ENCODE measurements at regions not wholly inside any gene's neighbourhood (a gene's known extent, or its start where the extent isn't known, plus 50 kb on each side); places are given as distances from the start of the nearest gene placed in this dataset.

- Histone ChIP-seq H3K4me3 (no peak overlapping the region), H3K9me3 (no peaks in the 10 kb centered on the region), H3K4me1 (peaks cover 0 to 26% (median 18%) of the 10 kb centered on the region in 4 donors), H3K27me3 (no peaks in the 10 kb centered on the region), H3K27ac (replicated peaks in 1 of 4) (no peak overlapping the region), H3K36me3 (no peaks in the 10 kb centered on the region)
- intact Hi-C loops (cut with DNase I): no loop called here
- TF ChIP-seq POLR2A (IDR thresholded peaks at IDR 0.05; ENCODE audit: low read depth) (no peak), EP300 (IDR thresholded peaks at IDR 0.05) (no peak), POLR2AphosphoS5 (IDR thresholded peaks at IDR 0.05) (no peak)
- TF ChIP-seq, protein P1, sequence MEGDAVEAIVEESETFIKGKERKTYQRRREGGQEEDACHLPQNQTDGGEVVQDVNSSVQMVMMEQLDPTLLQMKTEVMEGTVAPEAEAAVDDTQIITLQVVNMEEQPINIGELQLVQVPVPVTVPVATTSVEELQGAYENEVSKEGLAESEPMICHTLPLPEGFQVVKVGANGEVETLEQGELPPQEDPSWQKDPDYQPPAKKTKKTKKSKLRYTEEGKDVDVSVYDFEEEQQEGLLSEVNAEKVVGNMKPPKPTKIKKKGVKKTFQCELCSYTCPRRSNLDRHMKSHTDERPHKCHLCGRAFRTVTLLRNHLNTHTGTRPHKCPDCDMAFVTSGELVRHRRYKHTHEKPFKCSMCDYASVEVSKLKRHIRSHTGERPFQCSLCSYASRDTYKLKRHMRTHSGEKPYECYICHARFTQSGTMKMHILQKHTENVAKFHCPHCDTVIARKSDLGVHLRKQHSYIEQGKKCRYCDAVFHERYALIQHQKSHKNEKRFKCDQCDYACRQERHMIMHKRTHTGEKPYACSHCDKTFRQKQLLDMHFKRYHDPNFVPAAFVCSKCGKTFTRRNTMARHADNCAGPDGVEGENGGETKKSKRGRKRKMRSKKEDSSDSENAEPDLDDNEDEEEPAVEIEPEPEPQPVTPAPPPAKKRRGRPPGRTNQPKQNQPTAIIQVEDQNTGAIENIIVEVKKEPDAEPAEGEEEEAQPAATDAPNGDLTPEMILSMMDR (IDR thresholded peaks at IDR 0.05): no peak
- DNase-seq (ENCODE audit: extremely low spot score): no peak
- WGBS: 29% methylated on average over 6 of the region's 6 CpGs
Observed at GRCh38 chr20:33908336-33908735, 85.4 kb upstream of the RALY start.

DNA sequence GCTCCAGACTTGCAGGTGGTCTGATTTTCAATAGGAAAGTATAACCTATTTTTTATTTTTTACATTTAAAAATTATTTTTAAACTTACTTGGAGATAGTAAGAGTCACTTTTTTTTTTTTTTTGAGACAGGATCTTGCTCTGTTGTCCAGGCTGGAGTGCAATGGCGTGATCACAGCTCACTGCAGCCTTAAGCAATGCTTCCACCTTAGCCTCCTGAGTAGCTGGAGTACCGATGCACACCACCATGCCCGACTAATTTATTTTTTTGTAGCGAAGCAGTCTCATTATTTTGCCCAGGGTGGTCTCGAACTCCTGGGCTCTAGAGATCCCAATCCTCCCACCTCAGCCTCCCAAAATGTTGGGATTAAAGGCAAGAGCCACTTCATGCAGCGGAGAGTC, 84.8 kb upstream of the RALY start:
- no peak for TF ChIP-seq POLR2A (IDR thresholded peaks at IDR 0.05; ENCODE audit: low read depth)
- no peak for TF ChIP-seq POLR2AphosphoS5 (IDR thresholded peaks at IDR 0.05)
- TF ChIP-seq, protein P1 (IDR thresholded peaks at IDR 0.05): no peak
- no peak for TF ChIP-seq EP300 (IDR thresholded peaks at IDR 0.05)
- Histone ChIP-seq H3K9me3 (no peaks in the 10 kb centered on the region), H3K27me3 (no peaks in the 10 kb centered on the region), H3K4me3 (no peak overlapping the region), H3K27ac (replicated peaks in 1 of 4) (no peak overlapping the region), H3K4me1 (peaks cover 0 to 26% (median 18%) of the 10 kb centered on the region in 4 donors), H3K36me3 (no peaks in the 10 kb centered on the region)
- WGBS: 96% methylated on average over 6 of the region's 6 CpGs
- DNase-seq (ENCODE audit: extremely low spot score): no peak
- intact Hi-C loops (cut with DNase I): no loop called here

GRCh38 chr20:33909331-33909921, 84.3 kb upstream of the RALY start:
- no peak overlapping the region for H3K4me3 ChIP-seq
- intact Hi-C loops (cut with DNase I): no loop called here
- no peaks in the 10 kb centered on the region for H3K27me3 ChIP-seq
- peaks cover 0 to 26% (median 18%) of the 10 kb centered on the region in 4 donors for H3K4me1 ChIP-seq
- H3K27ac ChIP-seq (replicated peaks in 1 of 4): no peak overlapping the region
- no peaks in the 10 kb centered on the region for H3K9me3 ChIP-seq
- no peak for DNase-seq (ENCODE audit: extremely low spot score)
- no peaks in the 10 kb centered on the region for H3K36me3 ChIP-seq
- 62% methylated on average over 6 of the region's 6 CpGs for WGBS
- TF ChIP-seq, protein P1 (IDR thresholded peaks at IDR 0.05): no peak
- TF ChIP-seq POLR2AphosphoS5 (IDR thresholded peaks at IDR 0.05) (no peak), POLR2A (IDR thresholded peaks at IDR 0.05; ENCODE audit: low read depth) (no peak), EP300 (IDR thresholded peaks at IDR 0.05) (no peak)

DNA sequence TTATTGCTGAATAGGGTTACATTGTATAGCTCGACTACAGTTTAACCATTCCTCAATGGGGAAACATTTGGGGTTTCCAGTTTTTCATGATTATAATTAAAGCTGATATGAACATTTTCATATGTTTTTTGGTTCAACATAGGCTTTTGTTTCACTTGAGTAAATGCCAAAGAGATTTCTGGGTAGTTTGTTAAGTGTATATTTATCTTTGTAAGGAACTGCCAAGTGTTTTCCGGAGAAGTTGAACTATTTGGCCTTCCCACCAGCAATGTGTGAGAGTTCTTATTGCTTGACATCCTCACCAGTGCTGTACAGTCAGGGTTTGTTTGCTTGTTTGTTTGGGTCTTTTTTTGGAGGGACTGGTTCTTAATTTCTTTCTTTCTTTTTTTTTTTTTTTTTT, 83.7 kb upstream of the RALY start:
- Histone ChIP-seq H3K4me3 (no peak overlapping the region), H3K27me3 (no peaks in the 10 kb centered on the region), H3K4me1 (peaks cover 0 to 26% (median 18%) of the 10 kb centered on the region in 4 donors), H3K27ac (replicated peaks in 1 of 4) (no peak overlapping the region), H3K36me3 (no peaks in the 10 kb centered on the region), H3K9me3 (no peaks in the 10 kb centered on the region)
- no peak for DNase-seq (ENCODE audit: extremely low spot score)
- TF ChIP-seq EP300 (IDR thresholded peaks at IDR 0.05) (no peak), POLR2AphosphoS5 (IDR thresholded peaks at IDR 0.05) (no peak), POLR2A (IDR thresholded peaks at IDR 0.05; ENCODE audit: low read depth) (no peak)
- TF ChIP-seq, protein P1 (IDR thresholded peaks at IDR 0.05): no peak
- intact Hi-C loops (cut with DNase I): no loop called here
- WGBS: 61% methylated on average over 2 of the region's 2 CpGs
